ENCODE measurements at regions not wholly inside any gene's neighbourhood (a gene's known extent, or its start where the extent isn't known, plus 50 kb on each side); places are given as distances from the start of the nearest gene placed in this dataset.

DNA sequence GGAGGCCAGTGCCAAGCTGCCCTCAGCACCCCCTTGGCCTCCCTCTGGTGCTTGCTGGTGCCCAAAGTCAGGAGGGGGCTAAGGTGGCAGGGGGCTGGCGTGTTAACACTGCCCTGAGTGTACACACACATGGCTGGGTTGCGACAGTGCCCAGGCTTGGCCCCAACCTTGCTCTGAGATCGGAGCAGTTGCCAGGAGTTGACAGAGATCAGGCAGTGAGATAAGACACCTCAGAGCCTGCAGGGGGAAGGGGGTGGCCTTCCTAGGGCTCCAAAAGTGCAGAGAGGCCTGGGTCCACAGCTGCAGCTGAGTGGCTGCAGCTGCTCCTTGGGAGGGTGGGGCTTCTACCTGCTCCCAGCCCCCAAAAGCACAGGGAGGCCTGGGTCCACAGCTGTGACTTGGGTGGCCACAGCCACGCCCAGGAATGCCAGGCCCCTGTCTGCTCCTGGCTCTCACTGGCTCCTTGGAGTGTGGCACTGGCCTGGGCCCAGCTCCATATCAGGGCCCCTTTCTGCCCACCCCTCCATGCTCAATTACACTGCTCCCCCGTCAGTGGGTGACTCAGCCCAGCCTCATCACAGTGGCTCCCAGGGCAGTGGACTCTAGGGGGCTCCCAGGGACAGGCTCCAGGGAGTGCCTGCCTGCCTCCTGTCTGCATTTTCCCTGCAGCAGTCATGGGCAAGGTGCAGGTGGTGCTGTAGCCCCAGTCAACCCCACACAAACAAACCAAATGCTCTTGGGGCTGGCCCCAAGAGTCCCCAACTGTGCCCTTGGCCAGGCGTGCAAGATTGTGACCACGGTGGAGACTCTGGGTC is 56.4 kb upstream of the C15orf39 start:
- Mint-ChIP-seq H3K4me3 (ENCODE audit: low read depth) (no peak overlapping the region), H3K9me3 (ENCODE audit: low read depth) (peaks cover 22% of the 10 kb centered on the region), H3K27ac (no peak overlapping the region), H3K36me3 (ENCODE audit: insufficient read depth) (peaks cover 8% of the 10 kb centered on the region), H3K27me3 (no peaks in the 10 kb centered on the region), H3K4me1 (ENCODE audit: low read depth) (peaks cover 3% of the 10 kb centered on the region)
- DNase-seq (ENCODE audit: low spot score, unreplicated experiment): no peak
- TF ChIP-seq, protein P1, sequence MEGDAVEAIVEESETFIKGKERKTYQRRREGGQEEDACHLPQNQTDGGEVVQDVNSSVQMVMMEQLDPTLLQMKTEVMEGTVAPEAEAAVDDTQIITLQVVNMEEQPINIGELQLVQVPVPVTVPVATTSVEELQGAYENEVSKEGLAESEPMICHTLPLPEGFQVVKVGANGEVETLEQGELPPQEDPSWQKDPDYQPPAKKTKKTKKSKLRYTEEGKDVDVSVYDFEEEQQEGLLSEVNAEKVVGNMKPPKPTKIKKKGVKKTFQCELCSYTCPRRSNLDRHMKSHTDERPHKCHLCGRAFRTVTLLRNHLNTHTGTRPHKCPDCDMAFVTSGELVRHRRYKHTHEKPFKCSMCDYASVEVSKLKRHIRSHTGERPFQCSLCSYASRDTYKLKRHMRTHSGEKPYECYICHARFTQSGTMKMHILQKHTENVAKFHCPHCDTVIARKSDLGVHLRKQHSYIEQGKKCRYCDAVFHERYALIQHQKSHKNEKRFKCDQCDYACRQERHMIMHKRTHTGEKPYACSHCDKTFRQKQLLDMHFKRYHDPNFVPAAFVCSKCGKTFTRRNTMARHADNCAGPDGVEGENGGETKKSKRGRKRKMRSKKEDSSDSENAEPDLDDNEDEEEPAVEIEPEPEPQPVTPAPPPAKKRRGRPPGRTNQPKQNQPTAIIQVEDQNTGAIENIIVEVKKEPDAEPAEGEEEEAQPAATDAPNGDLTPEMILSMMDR (IDR thresholded peaks at IDR 0.05; ENCODE audit: unreplicated experiment): no peak

DNA sequence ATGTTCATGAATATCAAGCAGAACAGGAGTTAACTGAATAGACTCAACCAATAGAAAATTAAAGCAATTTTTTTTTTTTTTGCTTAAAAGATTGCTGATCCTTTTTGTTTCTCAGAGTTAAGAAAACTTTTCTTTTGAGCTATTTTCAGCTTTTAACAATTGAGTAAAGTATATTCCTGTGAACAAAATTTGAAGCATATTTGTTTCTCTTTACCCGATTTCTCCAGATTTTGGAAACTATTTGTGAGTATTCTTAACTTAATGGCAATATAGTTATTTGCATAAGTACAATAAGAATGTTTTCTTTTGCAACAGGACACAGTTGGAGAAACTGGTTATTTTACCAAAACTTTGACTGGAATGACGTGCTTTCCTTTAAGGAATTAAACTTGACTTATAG is 53.4 kb upstream of the C15orf39 start:
- Mint-ChIP-seq H3K4me3 (ENCODE audit: low read depth) (no peak overlapping the region), H3K4me1 (ENCODE audit: low read depth) (no peaks in the 10 kb centered on the region), H3K36me3 (ENCODE audit: insufficient read depth) (no peaks in the 10 kb centered on the region), H3K27ac (no peak overlapping the region), H3K9me3 (ENCODE audit: low read depth) (peaks cover 11% of the 10 kb centered on the region), H3K27me3 (no peaks in the 10 kb centered on the region)
- TF ChIP-seq, protein P1 (IDR thresholded peaks at IDR 0.05; ENCODE audit: unreplicated experiment): no peak
- no peak for DNase-seq (ENCODE audit: low spot score, unreplicated experiment)

DNA sequence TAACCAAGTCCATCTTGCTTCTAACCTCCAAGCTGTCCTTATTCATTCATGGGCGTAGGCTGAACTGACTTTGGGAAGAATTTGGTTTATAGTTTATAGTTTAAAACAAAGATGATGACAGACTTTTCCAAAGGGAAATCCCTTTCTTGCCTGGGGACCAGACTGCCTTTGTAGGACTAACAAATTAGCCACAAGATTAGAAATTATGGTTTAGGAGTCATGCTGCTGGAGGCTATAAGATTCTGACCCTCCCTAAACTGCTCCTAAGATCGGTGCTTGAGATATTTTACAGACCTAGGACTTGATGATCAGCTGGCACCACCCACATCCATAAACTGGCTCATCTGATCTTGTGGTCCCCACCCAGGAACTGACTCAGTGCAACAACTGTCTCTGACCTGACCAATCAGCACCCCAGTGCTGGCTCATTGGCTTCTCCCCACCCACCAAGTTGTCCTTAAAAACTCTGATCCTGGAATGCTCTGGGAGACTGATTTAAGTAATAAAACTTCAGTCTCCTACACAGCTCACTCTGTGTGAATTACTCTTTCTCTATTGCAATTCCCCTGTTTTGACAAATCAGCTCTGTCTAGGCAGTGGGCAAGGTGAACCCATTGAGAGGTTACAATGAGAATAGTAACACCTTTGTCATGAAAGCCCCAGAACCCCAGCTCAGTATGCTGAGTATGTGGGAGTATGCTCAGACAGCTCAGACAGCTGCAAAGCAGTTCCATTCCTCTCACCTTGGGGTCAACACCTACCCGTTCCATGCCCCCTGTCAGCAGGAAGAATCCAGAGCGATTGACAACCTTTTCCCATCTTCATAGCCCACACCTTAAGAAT is 51.6 kb upstream of the C15orf39 start:
- H3K4me1 Mint-ChIP-seq (ENCODE audit: low read depth): no peaks in the 10 kb centered on the region
- no peaks in the 10 kb centered on the region for H3K36me3 Mint-ChIP-seq (ENCODE audit: insufficient read depth)
- no peak overlapping the region for H3K4me3 Mint-ChIP-seq (ENCODE audit: low read depth)
- H3K9me3 Mint-ChIP-seq (ENCODE audit: low read depth): peaks cover 6% of the 10 kb centered on the region
- TF ChIP-seq, protein P1 (IDR thresholded peaks at IDR 0.05; ENCODE audit: unreplicated experiment): no peak
- DNase-seq (ENCODE audit: low spot score, unreplicated experiment): no peak
- no peak overlapping the region for H3K27ac Mint-ChIP-seq
- H3K27me3 Mint-ChIP-seq: no peaks in the 10 kb centered on the region

DNA sequence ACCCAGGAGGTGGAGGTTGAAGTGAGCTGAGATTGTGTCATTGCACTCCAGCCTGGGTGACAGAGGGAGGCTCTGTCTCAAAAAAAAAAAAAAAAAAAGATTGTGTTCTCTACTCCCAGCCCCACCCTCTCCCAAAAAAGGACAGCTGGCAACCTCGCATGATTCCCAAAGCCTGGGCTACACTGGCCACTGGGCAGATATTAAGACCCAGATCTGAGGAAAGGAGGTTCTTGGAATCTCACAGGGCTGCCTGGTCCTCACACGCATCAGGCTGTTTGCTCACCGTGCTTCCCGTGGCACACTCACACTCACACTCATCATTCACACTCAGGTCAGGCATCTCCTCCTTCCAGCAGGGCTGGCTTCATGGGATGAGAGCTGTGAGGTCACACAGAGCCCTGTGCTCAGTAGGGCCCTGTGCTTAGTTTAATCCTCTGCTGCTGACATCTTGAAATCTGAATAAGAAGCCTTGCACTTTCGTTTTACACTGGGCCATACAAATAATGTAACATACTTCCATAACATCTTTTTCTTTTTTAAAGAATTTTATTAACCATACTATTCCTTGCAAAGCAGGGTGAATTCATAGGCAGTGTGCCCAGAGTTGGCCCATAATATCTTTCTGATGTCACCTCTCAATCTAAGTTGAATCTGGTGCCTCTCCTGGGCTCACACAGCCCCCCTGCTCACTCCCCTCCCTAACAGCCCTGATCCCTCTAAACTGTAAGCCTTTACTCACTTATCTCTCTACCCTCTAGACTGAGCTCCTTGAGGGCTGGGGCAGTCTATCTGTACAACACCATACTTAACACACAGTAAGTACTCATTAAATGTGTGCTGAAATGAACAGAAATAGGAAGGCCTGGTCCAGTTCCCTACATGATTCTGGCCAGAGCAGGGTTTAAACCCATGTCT is 50.2 kb upstream of the C15orf39 start:
- DNase-seq (ENCODE audit: low spot score, unreplicated experiment): no peak
- Mint-ChIP-seq H3K36me3 (ENCODE audit: insufficient read depth) (no peaks in the 10 kb centered on the region), H3K9me3 (ENCODE audit: low read depth) (peaks cover 6% of the 10 kb centered on the region), H3K4me3 (ENCODE audit: low read depth) (no peak overlapping the region), H3K4me1 (ENCODE audit: low read depth) (peaks cover 2% of the 10 kb centered on the region), H3K27ac (no peak overlapping the region), H3K27me3 (no peaks in the 10 kb centered on the region)
- TF ChIP-seq, protein P1 (IDR thresholded peaks at IDR 0.05; ENCODE audit: unreplicated experiment): no peak

All from progenitor cell of endocrine pancreas (in vitro differentiated cells).